ENCODE measurements at regions not wholly inside any gene's neighbourhood (a gene's known extent, or its start where the extent isn't known, plus 50 kb on each side); places are given as distances from the start of the nearest gene placed in this dataset.
"Not testable (repeated sequence)": the region's sequence is repeated elsewhere in the genome, so short reads cannot be mapped to it uniquely, and the experiment has no call there.

GRCh38 chr3:110495201-110495927 lies 576.3 kb upstream of the NECTIN3 start:
- intact Hi-C loops (cut with DNase I) = no loop called here
- Histone ChIP-seq H3K4me1 (no peaks in the 10 kb centered on the region), H3K27me3 (no peaks in the 10 kb centered on the region), H3K36me3 (no peaks in the 10 kb centered on the region), H3K9me3 (no peaks in the 10 kb centered on the region), H3K4me3 (no peak overlapping the region), H3K27ac (no peak overlapping the region)
- TF ChIP-seq CTCF (IDR thresholded peaks at IDR 0.05) = no peak
- no peak for DNase-seq (ENCODE audit: low spot score in 2 of 2)

- Histone ChIP-seq H3K36me3 (no peaks in the 10 kb centered on the region), H3K4me1 (no peaks in the 10 kb centered on the region), H3K27ac (no peak overlapping the region), H3K9me3 (peaks cover 4 to 9% of the 10 kb centered on the region in 2 donors), H3K27me3 (no peaks in the 10 kb centered on the region), H3K4me3 (no peak overlapping the region)
- no peak for TF ChIP-seq CTCF (IDR thresholded peaks at IDR 0.05)
- no peak for DNase-seq (ENCODE audit: low spot score in 2 of 2)
- intact Hi-C loops (cut with DNase I) = no loop called here
These were observed 567.2 kb upstream of the NECTIN3 start for GRCh38 chr3:110504401-110504800.

GRCh38 chr3:110504901-110505300 lies 566.7 kb upstream of the NECTIN3 start:
- peaks cover 4 to 9% of the 10 kb centered on the region in 2 donors for H3K9me3 ChIP-seq
- intact Hi-C loops (cut with DNase I) = no loop called here
- H3K36me3 ChIP-seq = no peaks in the 10 kb centered on the region
- H3K4me3 ChIP-seq = no peak overlapping the region
- no peaks in the 10 kb centered on the region for H3K27me3 ChIP-seq
- H3K27ac ChIP-seq = no peak overlapping the region
- H3K4me1 ChIP-seq = no peaks in the 10 kb centered on the region
- no peak for TF ChIP-seq CTCF (IDR thresholded peaks at IDR 0.05)
- DNase-seq (ENCODE audit: low spot score in 2 of 2) = no peak

GRCh38 chr3:110506890-110507289 lies 564.7 kb upstream of the NECTIN3 start:
- Histone ChIP-seq H3K36me3 (no peaks in the 10 kb centered on the region), H3K27me3 (no peaks in the 10 kb centered on the region), H3K4me1 (no peaks in the 10 kb centered on the region), H3K9me3 (peaks cover 4 to 9% of the 10 kb centered on the region in 2 donors), H3K4me3 (no peak overlapping the region), H3K27ac (no peak overlapping the region)
- intact Hi-C loops (cut with DNase I) = no loop called here
- no peak for TF ChIP-seq CTCF (IDR thresholded peaks at IDR 0.05)
- no peak for DNase-seq (ENCODE audit: low spot score in 2 of 2)

- H3K4me3 ChIP-seq; H3K9me3 ChIP-seq; intact Hi-C loops (cut with DNase I); H3K36me3 ChIP-seq; DNase-seq (ENCODE audit: low spot score in 2 of 2); H3K27ac ChIP-seq; H3K27me3 ChIP-seq; H3K4me1 ChIP-seq: not testable (repeated sequence)
These were observed 564.0 kb upstream of the NECTIN3 start for GRCh38 chr3:110507570-110507969.

GRCh38 chr3:110512961-110513360 lies 558.7 kb upstream of the NECTIN3 start:
- no peak overlapping the region for H3K4me3 ChIP-seq
- no peak for TF ChIP-seq CTCF (IDR thresholded peaks at IDR 0.05)
- peaks cover under 1 to 6% of the 10 kb centered on the region in 2 donors for H3K9me3 ChIP-seq
- H3K27me3 ChIP-seq = no peaks in the 10 kb centered on the region
- no peaks in the 10 kb centered on the region for H3K4me1 ChIP-seq
- DNase-seq (ENCODE audit: low spot score in 2 of 2) = no peak
- intact Hi-C loops (cut with DNase I) = no loop called here
- no peak overlapping the region for H3K27ac ChIP-seq
- no peaks in the 10 kb centered on the region for H3K36me3 ChIP-seq
